ENCODE measurements at regions not wholly inside any gene's neighbourhood (a gene's known extent, or its start where the extent isn't known, plus 50 kb on each side); places are given as distances from the start of the nearest gene placed in this dataset.

GRCh38 chr3:43783987-43784639, 93.4 kb downstream of the ABHD5 start:
- Histone ChIP-seq H3K4me3 (ENCODE audit: low read length) (no peak overlapping the region), H3K27me3 (ENCODE audit: control insufficient read depth, insufficient read depth, low read length) (no peaks in the 10 kb centered on the region), H3K9me3 (ENCODE audit: control insufficient read depth, low read depth, low read length) (no peaks in the 10 kb centered on the region)

GRCh38 chr3:43784640-43785011, 93.9 kb downstream of the ABHD5 start:
- no peaks in the 10 kb centered on the region for H3K4me1 ChIP-seq (ENCODE audit: control insufficient read depth, low read depth, low read length)
- no peak overlapping the region for H3K4me3 ChIP-seq (ENCODE audit: low read length)
- H3K9ac ChIP-seq (ENCODE audit: low read length): no peak overlapping the region
- no peaks in the 10 kb centered on the region for H3K9me3 ChIP-seq (ENCODE audit: control insufficient read depth, low read depth, low read length)
- no peaks in the 10 kb centered on the region for H3K27me3 ChIP-seq (ENCODE audit: control insufficient read depth, insufficient read depth, low read length)
- no peak overlapping the region for H3K27ac ChIP-seq (ENCODE audit: low read length)
- no peaks in the 10 kb centered on the region for H3K36me3 ChIP-seq (ENCODE audit: control insufficient read depth, low read depth, low read length)

More at GRCh38 chr3:43783987-43784639, 93.4 kb downstream of the ABHD5 start:
- H3K4me1 ChIP-seq (ENCODE audit: control insufficient read depth, low read depth, low read length): no peaks in the 10 kb centered on the region
- H3K27ac ChIP-seq (ENCODE audit: low read length): no peak overlapping the region
- H3K36me3 ChIP-seq (ENCODE audit: control insufficient read depth, low read depth, low read length): no peaks in the 10 kb centered on the region
- no peak overlapping the region for H3K9ac ChIP-seq (ENCODE audit: low read length)

- Histone ChIP-seq H3K4me3 (ENCODE audit: low read length) (no peak overlapping the region), H3K4me1 (ENCODE audit: control insufficient read depth, low read depth, low read length) (no peaks in the 10 kb centered on the region), H3K36me3 (ENCODE audit: control insufficient read depth, low read depth, low read length) (no peaks in the 10 kb centered on the region), H3K27ac (ENCODE audit: low read length) (no peak overlapping the region), H3K9me3 (ENCODE audit: control insufficient read depth, low read depth, low read length) (no peaks in the 10 kb centered on the region), H3K9ac (ENCODE audit: low read length) (no peak overlapping the region), H3K27me3 (ENCODE audit: control insufficient read depth, insufficient read depth, low read length) (no peaks in the 10 kb centered on the region)
Observed at GRCh38 chr3:43785551-43785950, 94.8 kb downstream of the ABHD5 start.

GRCh38 chr3:43786102-43786501, 95.4 kb downstream of the ABHD5 start:
- H3K4me1 ChIP-seq (ENCODE audit: control insufficient read depth, low read depth, low read length): no peaks in the 10 kb centered on the region
- no peak overlapping the region for H3K4me3 ChIP-seq (ENCODE audit: low read length)
- no peaks in the 10 kb centered on the region for H3K36me3 ChIP-seq (ENCODE audit: control insufficient read depth, low read depth, low read length)
- no peaks in the 10 kb centered on the region for H3K9me3 ChIP-seq (ENCODE audit: control insufficient read depth, low read depth, low read length)
- no peak overlapping the region for H3K9ac ChIP-seq (ENCODE audit: low read length)
- no peaks in the 10 kb centered on the region for H3K27me3 ChIP-seq (ENCODE audit: control insufficient read depth, insufficient read depth, low read length)
- H3K27ac ChIP-seq (ENCODE audit: low read length): no peak overlapping the region

- Histone ChIP-seq H3K4me3 (ENCODE audit: low read length) (no peak overlapping the region), H3K4me1 (ENCODE audit: control insufficient read depth, low read depth, low read length) (no peaks in the 10 kb centered on the region), H3K36me3 (ENCODE audit: control insufficient read depth, low read depth, low read length) (no peaks in the 10 kb centered on the region), H3K9ac (ENCODE audit: low read length) (no peak overlapping the region), H3K9me3 (ENCODE audit: control insufficient read depth, low read depth, low read length) (no peaks in the 10 kb centered on the region), H3K27me3 (ENCODE audit: control insufficient read depth, insufficient read depth, low read length) (no peaks in the 10 kb centered on the region), H3K27ac (ENCODE audit: low read length) (no peak overlapping the region)
Observed at GRCh38 chr3:43786526-43787305, 96.0 kb downstream of the ABHD5 start.

GRCh38 chr3:43787330-43787729, 96.6 kb downstream of the ABHD5 start:
- Histone ChIP-seq H3K9ac (ENCODE audit: low read length) (no peak overlapping the region), H3K4me1 (ENCODE audit: control insufficient read depth, low read depth, low read length) (no peaks in the 10 kb centered on the region), H3K4me3 (ENCODE audit: low read length) (no peak overlapping the region), H3K27me3 (ENCODE audit: control insufficient read depth, insufficient read depth, low read length) (no peaks in the 10 kb centered on the region), H3K36me3 (ENCODE audit: control insufficient read depth, low read depth, low read length) (no peaks in the 10 kb centered on the region), H3K27ac (ENCODE audit: low read length) (no peak overlapping the region), H3K9me3 (ENCODE audit: control insufficient read depth, low read depth, low read length) (no peaks in the 10 kb centered on the region)

GRCh38 chr3:43789028-43789427, 98.3 kb downstream of the ABHD5 start:
- Histone ChIP-seq H3K4me1 (ENCODE audit: control insufficient read depth, low read depth, low read length) (no peaks in the 10 kb centered on the region), H3K9ac (ENCODE audit: low read length) (no peak overlapping the region), H3K4me3 (ENCODE audit: low read length) (no peak overlapping the region), H3K27ac (ENCODE audit: low read length) (no peak overlapping the region), H3K36me3 (ENCODE audit: control insufficient read depth, low read depth, low read length) (no peaks in the 10 kb centered on the region), H3K9me3 (ENCODE audit: control insufficient read depth, low read depth, low read length) (no peaks in the 10 kb centered on the region), H3K27me3 (ENCODE audit: control insufficient read depth, insufficient read depth, low read length) (no peaks in the 10 kb centered on the region)

GRCh38 chr3:43790060-43790459, 99.3 kb downstream of the ABHD5 start:
- H3K27ac ChIP-seq (ENCODE audit: low read length): no peak overlapping the region
- H3K36me3 ChIP-seq (ENCODE audit: control insufficient read depth, low read depth, low read length): no peaks in the 10 kb centered on the region
- no peaks in the 10 kb centered on the region for H3K27me3 ChIP-seq (ENCODE audit: control insufficient read depth, insufficient read depth, low read length)
- no peak overlapping the region for H3K9ac ChIP-seq (ENCODE audit: low read length)
- H3K9me3 ChIP-seq (ENCODE audit: control insufficient read depth, low read depth, low read length): no peaks in the 10 kb centered on the region
- no peak overlapping the region for H3K4me3 ChIP-seq (ENCODE audit: low read length)
- H3K4me1 ChIP-seq (ENCODE audit: control insufficient read depth, low read depth, low read length): no peaks in the 10 kb centered on the region

GRCh38 chr3:43790476-43790875, 99.7 kb downstream of the ABHD5 start:
- no peak overlapping the region for H3K27ac ChIP-seq (ENCODE audit: low read length)
- no peaks in the 10 kb centered on the region for H3K27me3 ChIP-seq (ENCODE audit: control insufficient read depth, insufficient read depth, low read length)
- no peaks in the 10 kb centered on the region for H3K9me3 ChIP-seq (ENCODE audit: control insufficient read depth, low read depth, low read length)
- H3K4me1 ChIP-seq (ENCODE audit: control insufficient read depth, low read depth, low read length): no peaks in the 10 kb centered on the region
- no peak overlapping the region for H3K9ac ChIP-seq (ENCODE audit: low read length)
- no peaks in the 10 kb centered on the region for H3K36me3 ChIP-seq (ENCODE audit: control insufficient read depth, low read depth, low read length)
- H3K4me3 ChIP-seq (ENCODE audit: low read length): no peak overlapping the region

- no peak overlapping the region for H3K9ac ChIP-seq (ENCODE audit: low read length)
- H3K27me3 ChIP-seq (ENCODE audit: control insufficient read depth, insufficient read depth, low read length): no peaks in the 10 kb centered on the region
- H3K27ac ChIP-seq (ENCODE audit: low read length): no peak overlapping the region
- no peaks in the 10 kb centered on the region for H3K9me3 ChIP-seq (ENCODE audit: control insufficient read depth, low read depth, low read length)
- H3K4me3 ChIP-seq (ENCODE audit: low read length): no peak overlapping the region
- H3K36me3 ChIP-seq (ENCODE audit: control insufficient read depth, low read depth, low read length): no peaks in the 10 kb centered on the region
- H3K4me1 ChIP-seq (ENCODE audit: control insufficient read depth, low read depth, low read length): no peaks in the 10 kb centered on the region
Observed at GRCh38 chr3:43791246-43791645, 100.5 kb downstream of the ABHD5 start.

GRCh38 chr3:43792904-43793303, 102.2 kb downstream of the ABHD5 start:
- Histone ChIP-seq H3K36me3 (ENCODE audit: control insufficient read depth, low read depth, low read length) (no peaks in the 10 kb centered on the region), H3K9ac (ENCODE audit: low read length) (no peak overlapping the region), H3K9me3 (ENCODE audit: control insufficient read depth, low read depth, low read length) (no peaks in the 10 kb centered on the region), H3K27me3 (ENCODE audit: control insufficient read depth, insufficient read depth, low read length) (no peaks in the 10 kb centered on the region), H3K27ac (ENCODE audit: low read length) (no peak overlapping the region), H3K4me3 (ENCODE audit: low read length) (no peak overlapping the region), H3K4me1 (ENCODE audit: control insufficient read depth, low read depth, low read length) (no peaks in the 10 kb centered on the region)

Data from iPS-18a (cell line).